CD4-positive, alpha-beta T cell treated with Interleukin-6 for 4 hours (primary cell): ENCODE measurements at regions not wholly inside any gene's neighbourhood (a gene's known extent, or its start where the extent isn't known, plus 50 kb on each side); places are given as distances from the start of the nearest gene placed in this dataset.
"Not testable (repeated sequence)": the region's sequence is repeated elsewhere in the genome, so short reads cannot be mapped to it uniquely, and the experiment has no call there.

Experiments
- DNase-seq: peaks from one replicate; pipeline ENCODE4 v3.0.0-alpha.2; 2020; ENCODE audit warnings: mixed read lengths

DNA sequence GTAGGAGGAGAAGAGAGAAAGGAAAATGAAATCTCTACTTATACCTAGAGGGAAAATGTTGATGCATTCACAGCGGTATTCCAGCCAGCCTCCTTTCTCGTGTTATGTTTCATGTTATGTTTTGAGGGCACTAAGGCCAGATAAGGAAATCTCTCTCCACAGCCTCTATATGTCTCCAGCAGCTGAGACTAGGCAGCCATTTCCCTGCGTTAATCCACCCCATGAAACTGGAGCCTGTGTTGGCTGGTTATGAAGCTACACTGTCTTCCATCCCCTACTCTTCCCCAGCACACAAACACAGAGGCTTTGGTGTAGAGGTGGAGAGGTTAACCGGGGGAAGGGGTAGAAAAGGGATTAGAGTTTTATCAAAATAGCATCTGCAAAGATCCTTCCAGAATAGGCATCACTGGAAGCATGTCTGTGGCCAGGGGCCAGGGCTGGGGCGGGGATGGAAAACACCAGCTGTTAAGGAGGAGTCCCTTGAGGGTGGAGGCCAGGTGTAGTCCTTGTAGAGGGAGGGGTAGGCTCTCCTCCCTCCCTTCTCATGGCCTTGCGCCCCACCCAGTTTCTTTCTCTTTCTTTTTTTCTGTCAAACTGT, 100.9 kb upstream of the TNP1 start:
- no peak for DNase-seq

DNA sequence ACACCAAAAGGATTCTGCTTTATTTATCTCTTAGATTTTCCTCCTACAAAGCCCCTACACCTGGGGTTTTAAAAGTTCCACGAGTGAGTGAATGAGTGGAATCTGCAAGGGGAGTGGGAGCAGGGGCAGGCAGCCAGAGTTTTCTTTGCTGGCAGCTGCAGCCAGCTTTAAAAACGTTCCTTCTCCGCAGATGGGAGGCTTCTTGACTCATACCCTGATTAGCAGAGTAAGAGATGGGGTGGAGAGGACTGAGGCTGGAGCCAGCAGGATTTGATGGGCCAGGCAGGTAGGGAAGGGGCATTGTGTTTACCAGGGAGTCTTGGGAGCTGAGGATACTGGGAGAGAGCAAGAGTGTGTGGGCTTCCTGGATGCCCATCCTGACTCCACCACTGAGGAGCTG, 99.6 kb upstream of the TNP1 start:
- no peak for DNase-seq

DNA sequence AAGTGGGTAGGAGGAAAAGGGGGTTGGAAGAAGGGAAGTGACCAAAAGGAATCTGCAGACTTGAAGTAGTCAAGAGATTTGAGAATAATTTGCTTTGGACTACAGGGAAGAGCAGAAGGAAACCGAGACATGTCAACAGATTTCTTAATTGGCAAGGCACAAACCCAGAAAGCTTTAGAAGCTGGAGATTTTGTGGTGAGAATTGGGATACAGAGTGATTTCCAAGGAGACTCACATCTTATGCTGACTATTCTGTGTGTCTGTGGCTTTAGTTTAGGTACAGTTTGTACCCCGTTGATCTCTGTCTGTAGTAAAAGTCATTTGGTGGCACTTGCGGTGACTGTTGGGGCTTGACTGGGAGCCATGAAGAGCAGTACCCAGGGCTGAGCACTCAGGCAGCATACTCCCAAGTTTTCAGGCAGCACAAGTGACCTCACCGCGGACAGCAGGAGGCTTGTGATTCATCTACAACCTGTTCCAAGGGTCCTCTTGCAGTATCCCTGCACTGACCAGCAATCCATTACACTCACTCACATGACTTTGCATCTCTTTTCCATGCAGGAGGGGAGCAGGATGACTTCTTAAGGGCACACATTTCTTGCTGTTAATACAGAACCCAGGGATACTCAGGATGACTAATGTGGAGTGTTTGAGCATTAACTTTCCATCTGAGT, 97.1 kb upstream of the TNP1 start:
- DNase-seq = no peak

DNA sequence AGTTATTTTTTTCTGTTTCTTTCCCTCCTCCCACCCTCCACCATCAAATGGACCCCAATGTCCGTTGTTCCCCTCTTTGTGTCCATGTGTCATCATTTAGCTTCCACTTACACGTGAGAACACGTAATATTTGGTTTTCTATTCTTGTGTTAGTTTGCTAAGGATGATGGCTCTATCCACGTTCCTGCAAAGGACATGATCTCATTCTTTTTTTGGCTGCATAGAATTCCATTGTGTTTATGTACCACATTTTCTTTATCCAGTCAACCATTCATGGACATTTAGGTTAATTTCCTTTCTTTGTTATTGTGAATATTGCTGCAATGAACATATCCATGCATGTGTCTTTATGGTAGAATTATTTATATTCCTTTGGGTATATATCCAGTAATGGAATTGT, 91.3 kb upstream of the TNP1 start:
- DNase-seq = no peak

DNA sequence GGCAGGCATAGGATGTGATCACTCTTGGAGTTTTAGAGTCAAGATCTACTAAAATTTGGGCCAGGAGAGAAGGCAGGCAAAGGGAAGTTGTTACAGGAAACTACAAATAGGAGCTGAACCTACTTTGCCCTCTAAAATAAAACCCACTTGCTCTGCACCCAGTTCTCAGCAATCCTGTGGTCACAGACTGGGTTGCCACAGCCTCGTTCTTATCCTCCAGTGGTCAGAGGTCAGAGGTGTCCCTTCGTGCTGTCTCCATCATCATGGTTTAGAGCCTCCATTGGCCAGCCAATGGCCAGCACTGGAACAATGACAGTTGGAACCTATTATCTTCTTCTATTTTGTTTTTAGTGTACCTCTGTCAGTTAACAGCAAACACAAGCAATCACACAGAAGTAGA, 90.7 kb upstream of the TNP1 start:
- no peak for DNase-seq

DNA sequence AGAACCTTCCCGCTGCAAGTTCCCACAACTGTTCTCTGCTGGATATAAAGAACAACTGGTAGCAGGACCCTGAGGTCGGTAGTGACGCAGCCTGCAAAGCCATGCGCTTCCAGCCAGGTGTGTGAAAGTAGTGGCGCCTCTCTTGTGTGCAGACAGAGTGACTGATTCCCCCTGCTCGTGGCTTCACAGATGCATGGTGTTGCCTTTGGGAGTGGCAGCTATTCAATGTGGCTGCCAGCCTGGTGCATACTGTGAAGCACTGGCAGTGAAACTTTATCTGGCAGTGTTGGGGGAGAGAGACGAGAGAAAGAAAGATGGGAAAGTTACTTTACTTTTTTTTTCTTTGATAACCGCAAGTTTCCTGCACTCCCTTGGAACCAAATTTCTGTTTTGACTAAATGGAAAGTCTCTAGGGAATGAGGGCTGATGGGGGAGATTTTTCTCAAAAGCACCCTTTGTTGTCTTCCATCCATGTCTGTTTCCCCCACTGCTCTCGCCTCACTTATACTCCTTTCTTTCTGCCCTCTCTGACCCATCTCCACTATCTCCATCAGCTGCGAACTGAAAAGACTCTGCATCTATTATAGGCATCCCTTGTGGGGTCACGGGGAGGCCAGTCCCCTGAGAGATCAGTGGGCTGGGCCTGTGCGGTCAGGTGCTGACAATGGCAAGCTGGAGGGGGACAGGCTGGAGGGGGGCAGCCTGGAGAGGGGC, 90.0 kb upstream of the TNP1 start:
- no peak for DNase-seq

DNA sequence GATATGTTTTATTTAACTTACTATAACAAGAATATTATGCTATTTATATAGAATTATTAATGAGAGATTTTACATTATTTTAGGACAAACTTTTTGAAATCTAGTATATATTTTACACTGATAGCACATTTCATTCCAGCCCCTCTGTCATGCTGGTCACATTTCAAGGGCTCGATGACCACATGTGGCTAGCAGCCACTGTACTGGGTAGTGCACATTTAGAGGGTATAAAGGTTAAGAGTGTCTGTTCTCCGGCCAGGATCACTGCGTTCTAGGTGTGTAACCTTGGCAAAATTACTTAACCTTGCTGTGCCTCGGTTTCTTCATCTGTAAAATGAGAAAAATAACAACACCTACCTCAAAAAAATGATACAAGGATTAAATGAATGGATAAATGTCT, 87.2 kb upstream of the TNP1 start:
- no peak for DNase-seq

DNA sequence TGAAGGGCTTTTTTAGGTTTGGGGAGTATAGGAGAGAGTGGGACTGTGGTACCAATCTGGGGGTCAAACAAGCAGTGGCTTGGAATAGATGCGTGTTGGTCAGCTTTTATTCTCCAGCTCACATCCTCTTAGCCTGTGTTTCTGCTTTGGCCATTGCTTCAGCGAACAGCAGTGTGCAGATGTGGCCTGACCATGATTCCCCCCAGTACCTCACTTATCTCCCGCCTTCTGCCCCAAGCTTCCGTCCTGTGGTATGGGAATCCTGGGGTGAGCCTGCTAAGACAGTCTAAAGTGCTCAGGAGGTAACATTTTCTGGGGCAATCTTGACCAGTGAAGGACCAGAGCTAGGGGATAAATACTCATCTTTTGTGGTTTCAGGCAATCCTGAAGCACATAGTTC, 84.9 kb upstream of the TNP1 start:
- DNase-seq = no peak

DNA sequence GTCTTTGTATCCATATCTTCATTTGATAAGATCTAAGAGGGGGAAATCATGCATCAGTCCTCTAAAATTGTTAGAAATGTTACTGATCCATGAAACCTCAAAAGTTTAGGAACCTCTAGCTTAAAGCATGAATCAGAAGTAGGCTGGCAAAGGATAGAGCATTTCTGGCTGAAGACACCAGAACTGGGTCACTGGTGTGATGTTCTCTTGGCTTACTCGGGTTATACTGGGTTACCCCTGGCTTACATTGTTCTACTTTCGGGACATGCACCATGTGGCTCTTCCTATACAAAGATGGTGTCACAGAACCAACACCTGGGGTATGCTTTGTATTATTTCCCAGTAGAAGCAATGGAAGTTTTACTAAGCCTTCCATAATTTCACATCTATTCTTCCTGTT, 83.2 kb upstream of the TNP1 start:
- DNase-seq = no peak

DNA sequence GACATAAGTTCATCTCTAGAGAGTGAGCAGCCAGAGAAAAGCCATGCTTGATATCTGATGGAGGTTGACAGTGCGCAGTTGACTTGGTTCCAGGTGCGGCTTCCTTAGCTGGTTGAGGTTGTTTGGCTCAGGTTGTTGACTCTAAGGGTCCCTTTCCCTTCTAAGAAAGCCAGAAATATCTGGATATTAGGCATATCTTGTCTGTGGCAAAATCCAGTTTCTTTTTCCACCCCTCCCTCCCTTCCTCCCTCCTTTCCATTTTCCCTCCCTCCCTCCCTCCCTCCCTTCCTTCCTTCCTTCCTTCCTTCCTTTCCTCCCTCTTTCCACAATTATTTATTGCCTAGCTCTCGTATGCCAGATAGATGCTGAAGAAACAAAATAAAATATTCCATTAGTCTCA, 82.6 kb upstream of the TNP1 start:
- no peak for DNase-seq

DNA sequence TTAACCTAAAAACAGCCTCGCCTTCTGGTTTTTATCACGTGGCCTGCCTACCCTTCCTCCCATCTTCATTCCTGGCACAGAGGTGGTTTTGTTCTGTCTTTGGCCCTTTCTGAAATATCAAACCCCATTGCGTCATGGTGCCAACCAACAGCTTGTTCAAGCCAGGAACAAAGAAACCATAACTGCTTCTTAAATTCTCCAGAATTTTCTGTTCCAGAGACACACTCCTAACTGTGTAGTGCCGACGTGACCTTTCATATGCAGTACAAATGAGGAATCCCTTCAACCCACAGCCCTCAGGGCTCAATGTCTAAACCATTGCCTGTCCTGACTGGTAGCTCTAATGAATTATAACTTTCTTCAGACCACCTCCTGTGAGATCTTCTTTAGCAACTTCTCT, 82.2 kb upstream of the TNP1 start:
- no peak for DNase-seq

DNA sequence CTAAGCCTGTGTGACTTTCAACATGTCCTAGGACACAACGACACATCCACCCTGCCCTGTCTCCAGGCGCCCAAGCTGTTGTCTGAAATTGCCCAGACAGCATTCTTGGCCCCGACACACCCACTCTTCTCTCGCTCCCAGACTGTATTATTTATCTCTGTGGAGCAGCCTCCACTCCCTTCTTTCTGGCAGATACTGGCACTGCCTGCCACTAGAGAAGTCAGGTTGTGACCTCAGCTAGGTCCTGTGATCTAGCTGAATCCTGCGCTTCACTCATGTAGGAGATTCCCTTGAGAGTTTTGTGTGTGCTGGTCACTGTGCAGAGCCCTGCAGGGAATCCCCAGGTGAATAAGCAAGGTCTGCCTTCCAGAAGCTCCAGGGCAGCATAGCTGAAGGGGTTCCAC, 77.1 kb upstream of the TNP1 start:
- DNase-seq = no peak

DNA sequence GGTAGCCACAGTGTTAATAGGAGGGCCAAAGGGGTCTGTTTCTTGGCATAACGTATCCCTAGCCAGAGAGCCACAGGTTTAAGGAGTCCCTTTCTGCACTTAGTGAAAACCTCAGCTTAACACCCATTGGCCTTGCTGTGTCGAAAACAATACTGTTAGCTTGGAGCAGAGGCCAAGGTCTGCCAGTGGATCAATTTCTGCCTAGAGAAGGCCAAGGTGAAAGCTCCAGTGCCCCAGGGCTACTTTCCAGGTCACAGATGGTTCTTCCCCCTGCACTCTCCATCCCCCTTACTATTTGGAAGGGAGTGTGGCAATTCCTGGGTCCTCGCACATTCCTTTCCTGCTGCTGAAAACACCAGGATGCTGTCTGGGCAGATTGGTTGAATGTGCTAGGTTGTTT, 74.8 kb upstream of the TNP1 start:
- no peak for DNase-seq

DNA sequence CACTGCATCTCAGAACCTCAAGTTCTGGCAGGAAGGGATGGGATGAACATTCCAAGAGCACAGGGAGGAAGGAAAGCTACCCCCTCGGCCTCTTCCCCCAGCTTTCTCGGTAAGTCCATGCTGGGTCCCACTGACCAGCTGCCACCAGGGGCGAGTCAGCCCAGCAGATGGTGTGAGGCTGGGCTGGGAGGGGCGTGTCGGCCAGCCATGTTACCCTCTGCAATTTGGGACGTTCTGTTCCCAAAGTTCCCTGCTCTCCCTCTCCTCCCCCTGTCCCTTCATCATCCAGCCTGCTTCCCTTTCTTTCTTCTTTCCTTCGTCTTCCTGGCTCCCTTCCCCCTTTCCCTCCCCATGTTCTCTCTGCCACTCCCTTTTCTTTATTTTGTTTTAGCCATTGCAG, 74.3 kb upstream of the TNP1 start:
- DNase-seq = no peak

DNA sequence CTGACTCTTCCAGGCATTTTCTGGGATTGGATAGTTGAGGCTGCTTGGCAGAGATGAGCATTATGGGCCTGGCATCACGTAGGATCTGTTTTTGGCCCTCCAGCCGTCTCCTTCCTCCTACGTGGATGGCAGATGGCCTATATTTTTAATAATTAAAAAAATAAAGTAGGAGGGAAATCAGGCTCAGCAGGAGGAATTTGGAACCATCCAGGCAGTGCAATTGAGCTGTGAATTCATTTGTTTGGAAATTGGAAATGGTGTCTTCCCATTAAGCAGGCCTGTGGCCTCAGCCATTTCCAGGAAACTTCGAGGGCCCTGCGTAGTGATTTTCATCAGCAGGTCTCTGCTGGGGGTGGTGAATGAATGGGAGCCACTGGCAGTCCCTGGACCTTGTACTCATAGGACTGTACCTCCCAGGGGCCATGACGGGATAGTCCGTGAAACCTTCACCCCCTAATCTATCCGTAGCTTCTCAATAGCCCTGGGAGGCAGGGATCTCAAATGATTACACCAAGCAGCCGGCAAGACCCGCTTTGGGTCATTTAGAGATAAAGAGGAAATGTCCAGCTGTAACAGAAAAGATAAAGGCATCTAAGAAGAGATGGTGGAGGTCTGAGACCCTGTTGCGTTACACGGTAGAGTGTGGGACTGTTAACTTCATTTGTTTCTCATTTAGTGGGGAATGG, 73.1 kb upstream of the TNP1 start:
- DNase-seq = no peak

DNA sequence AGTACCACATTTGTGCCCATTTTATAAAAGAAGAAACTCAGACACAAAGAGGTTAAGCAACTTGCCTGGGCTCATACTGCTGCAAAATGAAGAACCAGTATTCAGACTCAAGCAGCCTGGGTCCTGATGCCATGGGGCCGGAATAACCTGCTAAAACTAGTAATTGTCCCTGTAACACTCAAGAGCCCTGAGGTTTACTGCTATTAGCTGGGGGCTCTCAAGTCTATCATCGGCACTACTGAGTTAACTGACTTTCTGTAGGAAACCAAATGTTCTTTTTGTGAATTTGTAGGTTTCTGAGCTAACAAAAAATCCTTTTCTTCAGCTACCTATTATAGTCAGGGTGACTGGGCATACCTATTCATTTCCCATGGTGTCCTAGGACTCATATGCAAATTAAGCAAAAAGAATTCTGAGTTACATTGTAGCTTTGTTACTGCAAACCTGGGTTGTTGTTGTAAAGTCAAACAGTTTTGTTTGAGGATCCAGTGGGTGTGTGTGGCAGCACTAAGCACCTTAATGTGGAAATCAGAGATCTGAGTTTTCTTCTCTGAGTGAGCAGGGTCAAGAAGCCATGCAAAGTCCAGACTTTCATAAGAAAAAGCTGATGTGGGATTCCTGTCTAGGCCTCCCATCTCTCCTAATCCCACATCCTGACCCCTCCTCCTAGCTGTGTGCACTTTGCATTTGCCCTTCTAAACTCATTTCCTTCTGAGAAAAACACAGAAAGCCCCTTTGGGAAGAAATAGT, 72.4 kb upstream of the TNP1 start:
- no peak for DNase-seq

DNA sequence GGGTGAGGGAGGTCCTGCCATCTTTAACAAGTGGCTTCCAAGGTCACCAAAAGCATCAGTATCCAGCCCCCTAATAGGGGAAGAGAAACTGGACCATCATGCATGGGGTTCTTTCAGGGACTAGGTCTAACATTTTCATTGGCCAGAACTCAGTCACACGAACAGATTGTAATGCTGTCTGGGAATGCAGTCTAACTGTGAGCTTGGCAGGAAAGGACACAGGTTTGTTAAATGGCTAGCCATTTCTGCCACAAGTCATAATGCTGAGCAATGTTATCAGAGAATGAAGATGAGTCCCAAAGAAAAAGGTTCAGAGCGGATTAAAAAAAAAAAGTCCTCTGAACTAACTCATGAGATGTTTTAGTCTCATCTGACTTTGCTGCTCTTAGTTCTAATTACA, 70.9 kb upstream of the TNP1 start:
- DNase-seq = no peak

DNA sequence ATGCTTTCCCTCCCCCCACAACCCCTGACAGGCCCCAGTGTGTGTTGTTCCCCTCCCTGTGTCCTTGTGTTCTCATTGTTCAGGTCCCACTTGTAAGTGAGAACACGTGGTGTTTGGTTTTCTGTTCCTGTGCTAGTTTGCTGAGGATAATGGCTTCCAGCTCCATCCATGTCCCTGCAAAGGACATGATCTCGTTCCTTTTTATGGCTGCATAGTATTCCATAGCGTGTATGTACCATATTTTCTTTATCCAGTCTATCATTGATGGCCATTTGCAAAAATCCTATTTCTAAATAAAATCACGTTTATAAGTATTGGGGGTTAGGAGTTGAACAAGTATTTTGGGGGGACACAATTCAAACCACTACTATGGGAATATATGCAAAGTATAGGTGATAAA, 69.5 kb upstream of the TNP1 start:
- not testable (repeated sequence) for DNase-seq

DNA sequence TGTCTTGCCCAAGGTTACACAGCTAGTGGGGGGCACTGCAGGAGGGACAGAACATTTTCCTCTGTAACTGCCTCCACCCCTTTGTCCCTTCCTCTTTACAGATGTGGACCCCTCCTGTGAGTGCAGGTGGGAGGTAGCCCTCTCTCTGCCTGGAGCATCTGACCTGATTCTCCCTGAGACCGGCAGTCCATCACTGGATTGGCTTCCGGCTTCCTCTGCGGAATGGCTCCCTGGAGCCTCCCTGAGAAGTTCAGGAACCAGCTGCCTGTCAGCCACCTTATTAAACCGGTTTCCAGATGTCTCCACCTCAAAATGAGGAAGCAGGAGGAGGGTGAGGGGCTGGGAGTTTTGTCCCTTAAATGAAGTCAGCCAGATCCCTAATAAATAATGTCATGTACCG, 67.3 kb upstream of the TNP1 start:
- no peak for DNase-seq

DNA sequence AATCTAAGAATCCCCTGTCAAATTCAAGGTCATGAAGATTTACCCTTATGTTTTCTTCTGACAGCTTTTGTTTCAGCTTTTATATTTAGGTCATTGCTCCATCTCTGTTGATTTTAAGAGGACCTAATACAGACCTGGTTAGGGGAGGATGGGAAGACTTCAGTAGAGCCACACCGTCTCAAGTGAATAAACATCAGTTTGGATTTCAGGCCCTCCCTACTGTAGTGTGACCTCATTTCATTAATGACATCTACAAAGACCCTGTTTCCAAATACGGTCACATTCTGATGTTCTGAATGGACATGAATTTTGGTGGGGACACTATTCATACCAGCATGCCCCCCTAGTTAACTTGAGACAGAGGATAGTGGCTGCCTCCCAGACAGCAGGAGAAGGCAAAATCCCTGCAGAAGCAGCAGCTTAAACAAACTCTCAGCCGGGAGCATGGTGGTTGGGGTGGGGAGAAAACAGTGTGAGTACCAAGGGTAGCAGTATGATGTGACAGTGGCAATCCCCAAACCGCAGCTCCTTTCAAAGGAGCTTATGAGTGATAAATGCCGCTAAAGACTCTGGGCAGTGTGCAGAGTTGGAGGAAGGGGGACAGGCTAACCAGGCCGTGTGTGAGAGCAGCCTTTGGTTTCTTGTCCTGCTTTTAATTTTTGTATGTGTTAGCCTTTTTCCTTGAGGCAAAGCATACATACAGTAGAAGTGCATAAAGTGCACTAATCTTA, 65.9 kb upstream of the TNP1 start:
- DNase-seq = no peak

DNA sequence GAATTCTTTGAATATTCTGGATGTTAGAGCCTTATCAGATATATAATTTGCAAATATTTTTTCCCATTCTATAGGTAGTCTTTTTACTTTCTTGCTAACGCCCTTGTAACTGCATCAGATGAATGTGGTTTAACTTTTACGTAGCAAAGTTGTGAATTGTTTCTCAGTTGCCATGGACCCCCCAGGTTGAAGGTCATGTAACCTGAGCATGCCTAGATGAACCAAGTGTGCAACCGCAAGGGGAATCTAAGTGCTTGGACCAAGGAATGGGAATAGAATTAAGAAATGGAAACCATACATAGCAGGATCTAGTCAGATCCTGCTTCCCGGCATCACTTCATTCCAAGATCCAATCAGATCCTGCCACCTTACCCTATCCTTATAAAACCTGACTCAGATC, 65.1 kb upstream of the TNP1 start:
- no peak for DNase-seq

DNA sequence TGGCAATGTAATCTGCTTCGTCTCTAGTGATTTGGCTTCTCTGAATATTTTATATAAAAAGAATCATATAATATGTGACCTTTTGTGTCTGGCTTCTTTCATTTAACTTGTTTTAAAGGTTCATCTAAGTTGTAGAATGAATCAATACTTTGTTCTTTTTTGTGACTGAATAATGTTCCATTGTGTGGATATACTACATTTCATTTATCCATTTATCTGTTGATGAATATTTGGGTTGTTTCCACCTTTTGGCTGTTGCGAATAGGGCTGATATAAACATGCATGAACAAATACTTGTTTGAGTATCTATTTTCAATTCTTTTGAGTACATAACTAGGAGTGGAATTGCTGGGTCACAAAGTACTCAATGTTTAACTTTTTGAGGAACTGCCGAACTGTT, 63.8 kb upstream of the TNP1 start:
- no peak for DNase-seq
